IMR-90 (cell line): ENCODE measurements at regions not wholly inside any gene's neighbourhood (a gene's known extent, or its start where the extent isn't known, plus 50 kb on each side); places are given as distances from the start of the nearest gene placed in this dataset.

ENCODE experiments used
- ATAC-seq: fragments of 200-7000 bp; cut with Tn5 transposase; 2 replicates; pipeline ENCODE4 v1.9.1; 2020; ENCODE audit warnings: low read depth, mild to moderate bottlenecking, moderate library complexity
- BruUV-seq: library from RNA; stranded (reverse); fragments of 400-500 nt; replicated peaks from 2 replicates; lab custom pipeline; 2021; lab: Mats Ljungman, UMichigan
- CTCF ChIA-PET: fragments of 300-600 bp; formaldehyde crosslinking; extraction: SDS; loops from one replicate; lab custom pipeline; 2021; ENCODE audit warnings: antibody characterized with exemption; lab: Yijun Ruan, JAX
- POLR2A ChIA-PET: fragments of 300-600 bp; sonication (Branson Sonifier 250); formaldehyde crosslinking; loops from one replicate; lab custom pipeline; 2022; ENCODE audit warnings: antibody characterized with exemption; ENCODE audit not compliant: unreplicated experiment; lab: Charles Lee
- DNase-seq: peaks from one replicate; pipeline ENCODE4 v3.0.0; 2013
- H2AFZ ChIP-seq: replicated peaks from 2 replicates; pipeline ENCODE3; 2013; ENCODE audit warnings: low read length, mild to moderate bottlenecking; ENCODE audit not compliant: poor library complexity
- H2AK5ac ChIP-seq: 2 replicates; pipeline ENCODE4 v1.6.1; 2013; ENCODE audit warnings: low read depth, low read length, inconsistent platforms
- H2AK9ac ChIP-seq: replicated peaks from 2 replicates; pipeline ENCODE3; 2013; ENCODE audit warnings: mild to moderate bottlenecking, low read depth, low read length, moderate library complexity; ENCODE audit not compliant: poor library complexity
- H2BK120ac ChIP-seq: 2 replicates; pipeline ENCODE4 v1.6.1; 2013; ENCODE audit warnings: low read depth, low read length, inconsistent platforms
- H2BK15ac ChIP-seq: 3 replicates; pipeline ENCODE4 v1.6.1; 2013; ENCODE audit warnings: low read depth, low read length, inconsistent platforms
- H2BK20ac ChIP-seq: 2 replicates; pipeline ENCODE4 v1.6.1; 2013; ENCODE audit warnings: low read depth, mild to moderate bottlenecking, inconsistent platforms, low read length, moderate library complexity
- H2BK5ac ChIP-seq: 2 replicates; pipeline ENCODE4 v1.6.1; 2013; ENCODE audit warnings: mild to moderate bottlenecking, low read depth, low read length, inconsistent platforms; ENCODE audit not compliant: poor library complexity, severe bottlenecking
- H3K14ac ChIP-seq: replicated peaks from 2 replicates; pipeline ENCODE4 v1.6.1; 2013; ENCODE audit warnings: low read depth, low read length, inconsistent platforms
- H3K18ac ChIP-seq: 2 replicates; pipeline ENCODE4 v1.6.1; 2013; ENCODE audit warnings: low read depth, low read length, control low read depth
- H3K23ac ChIP-seq: 2 replicates; pipeline ENCODE4 v1.6.1; 2013; ENCODE audit warnings: low read depth, low read length, inconsistent platforms
- H3K27ac ChIP-seq: 2 replicates; pipeline ENCODE4 v1.5.1; 2013; ENCODE audit warnings: mild to moderate bottlenecking, control low read depth, low read length; ENCODE audit not compliant: insufficient read depth
- H3K27me3 ChIP-seq: 2 replicates; pipeline ENCODE4 v1.6.1; 2013; ENCODE audit warnings: low read length; ENCODE audit not compliant: control insufficient read depth, insufficient read depth
- H3K36me3 ChIP-seq: 2 replicates; pipeline ENCODE4 v1.6.1; 2013; ENCODE audit warnings: low read length, mixed read lengths; ENCODE audit not compliant: control insufficient read depth, insufficient read depth
- H3K4ac ChIP-seq: 2 replicates; pipeline ENCODE4 v1.6.1; 2013; ENCODE audit warnings: low read depth, low read length, inconsistent platforms
- H3K4me1 ChIP-seq: 2 replicates; pipeline ENCODE4 v1.6.1; 2013; ENCODE audit warnings: low read length, mixed read lengths; ENCODE audit not compliant: control insufficient read depth, insufficient read depth
- H3K4me2 ChIP-seq: 2 replicates; pipeline ENCODE4 v1.6.1; 2013; ENCODE audit warnings: low read depth, mild to moderate bottlenecking, control low read depth, low read length, moderate library complexity
- H3K4me3 ChIP-seq: 2 replicates; pipeline ENCODE4 v1.5.1; 2013; ENCODE audit warnings: low read depth, mild to moderate bottlenecking, control low read depth, low read length, moderate library complexity; ENCODE audit not compliant: insufficient read depth
- H3K56ac ChIP-seq: 2 replicates; pipeline ENCODE4 v1.6.1; 2013; ENCODE audit warnings: low read length, inconsistent platforms; ENCODE audit not compliant: insufficient read depth; ENCODE audit errors: extremely low read depth
- H3K79me1 ChIP-seq, 2 experiments: 2 replicates each; pipeline ENCODE4 v1.6.1; 2013; ENCODE audit warnings: low read length in 2 of 2, inconsistent platforms in 1 of 2, low read depth in 1 of 2
- H3K9ac ChIP-seq: 2 replicates; pipeline ENCODE4 v1.6.1; 2013; ENCODE audit warnings: low read depth, low read length, control low read depth
- H3K9me1 ChIP-seq: 2 replicates; pipeline ENCODE4 v1.6.1; 2013; ENCODE audit warnings: low read length, inconsistent platforms; ENCODE audit not compliant: insufficient read depth
- H3K9me3 ChIP-seq: 2 replicates; pipeline ENCODE4 v1.6.1; 2013; ENCODE audit warnings: low read length; ENCODE audit not compliant: control insufficient read depth, insufficient read depth
- H4K20me1 ChIP-seq: 2 replicates; pipeline ENCODE4 v1.6.1; 2013; ENCODE audit warnings: low read length, inconsistent platforms; ENCODE audit not compliant: insufficient read depth
- H4K5ac ChIP-seq: 2 replicates; pipeline ENCODE4 v1.6.1; 2013; ENCODE audit warnings: mild to moderate bottlenecking, low read depth, low read length, control low read depth
- H4K8ac ChIP-seq, 2 experiments: 2 replicates each; pipeline ENCODE4 v1.6.1; 2013; ENCODE audit warnings: low read depth in 2 of 2, low read length in 2 of 2, control low read depth in 1 of 2, inconsistent platforms in 1 of 2
- H4K91ac ChIP-seq: 2 replicates; pipeline ENCODE4 v1.6.1; 2013; ENCODE audit warnings: low read depth, low read length, inconsistent platforms; ENCODE audit not compliant: insufficient read depth
- BHLHE40 ChIP-seq: fragments of 150-350 bp; IDR thresholded peaks from 2 replicates; pipeline ENCODE4 v1.6.1; 2016; ENCODE audit warnings: mild to moderate bottlenecking, low read depth, low read length
- CEBPB ChIP-seq: IDR thresholded peaks from 2 replicates; pipeline ENCODE4 v1.6.1; 2012; ENCODE audit warnings: low read depth, low read length, improper control_type of control experiment
- CHD1 ChIP-seq: IDR thresholded peaks from 2 replicates; pipeline ENCODE4 v1.6.1; 2012; ENCODE audit warnings: low read depth, low read length, improper control_type of control experiment
- CTCF ChIP-seq: conservative IDR thresholded peaks from 2 replicates; pipeline ENCODE4 v1.5.1; 2012; ENCODE audit warnings: mild to moderate bottlenecking, low read depth, low read length, improper control_type of control experiment
- ELK1 ChIP-seq: fragments of 150-350 bp; IDR thresholded peaks from 2 replicates; pipeline ENCODE4 v1.6.1; 2016; ENCODE audit warnings: low read depth, mild to moderate bottlenecking, low read length, moderate library complexity, borderline replicate concordance
- FOS ChIP-seq: fragments of 150-350 bp; IDR thresholded peaks from 2 replicates; pipeline ENCODE4 v1.6.1; 2016; ENCODE audit warnings: low read depth, low read length
- MAFK ChIP-seq: IDR thresholded peaks from 2 replicates; pipeline ENCODE4 v1.6.1; 2012; ENCODE audit warnings: low read depth, low read length, improper control_type of control experiment
- MAZ ChIP-seq: IDR thresholded peaks from 2 replicates; pipeline ENCODE4 v1.6.1; 2012; ENCODE audit warnings: low read depth, mild to moderate bottlenecking, low read length, improper control_type of control experiment, moderate library complexity, borderline replicate concordance
- MXI1 ChIP-seq: IDR thresholded peaks from 2 replicates; pipeline ENCODE4 v1.6.1; 2012; ENCODE audit warnings: low read depth, mild to moderate bottlenecking, low read length, moderate library complexity, borderline replicate concordance
- NFE2L2 ChIP-seq: fragments of 150-350 bp; IDR thresholded peaks from 2 replicates; pipeline ENCODE4 v1.6.1; 2016; ENCODE audit warnings: low read depth, mild to moderate bottlenecking, low read length
- POLR2A ChIP-seq: IDR thresholded peaks from 2 replicates; pipeline ENCODE4 v1.6.1; 2012; ENCODE audit warnings: mild to moderate bottlenecking, low read depth, low read length
- RAD21 ChIP-seq: IDR thresholded peaks from 2 replicates; pipeline ENCODE4 v1.6.1; 2012; ENCODE audit warnings: low read length, improper control_type of control experiment
- RCOR1 ChIP-seq: IDR thresholded peaks from 2 replicates; pipeline ENCODE4 v1.6.1; 2012; ENCODE audit warnings: mild to moderate bottlenecking, low read length, improper control_type of control experiment; ENCODE audit not compliant: insufficient replicate concordance
- RFX5 ChIP-seq: IDR thresholded peaks from 2 replicates; pipeline ENCODE4 v1.8.0; 2012; ENCODE audit warnings: low read depth, mild to moderate bottlenecking, low read length, moderate library complexity
- SMC3 ChIP-seq: fragments of 150-350 bp; IDR thresholded peaks from 2 replicates; pipeline ENCODE4 v1.6.1; 2016; ENCODE audit warnings: low read depth, mild to moderate bottlenecking, antibody characterized with exemption, low read length, moderate library complexity
- USF2 ChIP-seq: fragments of 150-350 bp; IDR thresholded peaks from 2 replicates; pipeline ENCODE4 v1.6.1; 2017; ENCODE audit warnings: mild to moderate bottlenecking, antibody characterized with exemption, low read length, low read depth
- WGBS, 2 experiments: methylation state at CpG; one replicate each; pipeline versions ENCODE4 v1.1.5 to v1.1.7; 2013; ENCODE audit warnings: missing lambda C conversion rate in 2 of 2; ENCODE audit not compliant: insufficient read length in 1 of 2; ENCODE audit errors: extremely low coverage in 2 of 2; 5-methylcytosine and 5-hydroxymethylcytosine counted together
- dilution Hi-C: fragments of 300-500 bp; cut with HindIII; formaldehyde crosslinking; loops from one replicate; pipeline ENCODE4 v1.14.3; 2018; ENCODE audit warnings: low sequenced_read_pairs; ENCODE audit not compliant: unreplicated experiment
- in situ Hi-C: fragments of 300-500 bp; cut with MboI; formaldehyde crosslinking; loops from 3 replicates; pipeline ENCODE4 v1.14.3; 2019; ENCODE audit warnings: low sequenced_read_pairs, inconsistent platforms, mixed read lengths
- intact Hi-C: fragments of 100-400 bp; cut with micrococcal nuclease; formaldehyde crosslinking; loops from 2 replicates; pipeline ENCODE4 v1.10.0; 2022

- CTCF ChIA-PET, result no interaction called here
- Histone ChIP-seq H3K36me3 (no peaks in the 10 kb centered on the region), H4K5ac (no peak overlapping the region), H3K14ac (no peak overlapping the region), H3K23ac (no peak overlapping the region), H3K9ac (no peak overlapping the region), H2AK9ac (no peak overlapping the region), H4K8ac (no peak overlapping the region), H3K9me1 (no peaks in the 10 kb centered on the region), H2BK20ac (no peak overlapping the region), H2BK5ac (no peak overlapping the region), H3K4me2 (no peak overlapping the region), H3K9me3 (no peaks in the 10 kb centered on the region), H2AK5ac (no peak overlapping the region), H3K79me1 (no peaks in the 10 kb centered on the region), H3K18ac (no peak overlapping the region), H4K91ac (no peak overlapping the region), H3K4me1 (peaks cover 2% of the 10 kb centered on the region), H3K4ac (no peak overlapping the region), H3K56ac (no peak overlapping the region), H2AFZ (no peak overlapping the region), H3K4me3 (no peak overlapping the region), H3K27me3 (peaks cover 8% of the 10 kb centered on the region), H3K27ac (no peak overlapping the region), H2BK120ac (no peak overlapping the region), H4K20me1 (no peaks in the 10 kb centered on the region), H2BK15ac (no peak overlapping the region)
- in situ Hi-C loops, result no loop called here
- DNase-seq (no peak), ATAC-seq (no peak)
- WGBS, 2 experiments, result 73% methylated on average over 3 of the region's 7 CpGs; no CpG with 5 or more reads in 1 of the 2 experiments
- dilution Hi-C loops, result no loop called here
- POLR2A ChIA-PET, result no interaction called here
- BruUV-seq, result no TSS peak
- intact Hi-C loops, result no loop called here
- TF ChIP-seq RAD21 (no peak), POLR2A (no peak), CHD1 (no peak), FOS (no peak), SMC3 (no peak), RFX5 (no peak), USF2 (no peak), MAZ (no peak), CTCF (no peak), ELK1 (no peak), MXI1 (no peak), CEBPB (no peak), BHLHE40 (no peak), NFE2L2 (no peak), RCOR1 (no peak), MAFK (no peak)
Observed at GRCh38 chr3:23741036-23741706, 64.6 kb upstream of the UBE2E1 start.
